ENCODE measurements at regions not wholly inside any gene's neighbourhood (a gene's known extent, or its start where the extent isn't known, plus 50 kb on each side); places are given as distances from the start of the nearest gene placed in this dataset.

GRCh38 chr2:42868096-42868495 is 75.7 kb upstream of the HAAO start:
- H3F3A ChIP-seq (replicated peaks; ENCODE audit: low read depth), result no peaks in the 10 kb centered on the region
- H3K36me3 ChIP-seq (ENCODE audit: insufficient read depth), result no peaks in the 10 kb centered on the region
- H3K4me3 ChIP-seq, result no peak overlapping the region
- H3K4me1 ChIP-seq (ENCODE audit: insufficient read depth), result no peaks in the 10 kb centered on the region
- DNase-seq (ENCODE audit: low spot score), result no peak
- Mint-ChIP-seq H3K36me3 (ENCODE audit: low read depth) (peaks cover 10% of the 10 kb centered on the region; the same call in 1 of the 3 replicates), H3K27me3 (ENCODE audit: insufficient read depth, low read depth, poor library complexity) (no peaks in the 10 kb centered on the region), H3K9me3 (peaks cover 13% of the 10 kb centered on the region; the same call in 2 of the 3 replicates), H3K4me1 (no peaks in the 10 kb centered on the region), H3K4me3 (no peak overlapping the region), H3K27ac (no peak overlapping the region)
- H3K9me2 ChIP-seq (ENCODE audit: insufficient read depth), result 0 out of 2 replicates have a peak, but pooled peaks cover 3% of the 10 kb centered on the region
- no peaks in the 10 kb centered on the region for H3K79me2 ChIP-seq (replicated peaks; ENCODE audit: insufficient read depth)
- no peak overlapping the region for H2AFZ ChIP-seq
- H4K20me1 ChIP-seq (replicated peaks; ENCODE audit: insufficient read depth), result no peaks in the 10 kb centered on the region
- ATAC-seq, result no peak
- no peak overlapping the region for H3K4me2 ChIP-seq
- no peak for TF ChIP-seq EZH2 (IDR thresholded peaks at IDR 0.05; ENCODE audit: low read depth, unreplicated experiment)
- TF ChIP-seq ZNF331 (CRISPR knock-in tag; IDR thresholded peaks at IDR 0.05; ENCODE audit: low read depth), result no peak
- TF ChIP-seq EZH2phosphoT487 (IDR thresholded peaks at IDR 0.05; ENCODE audit: unreplicated experiment), result no peak
- no peak for TF ChIP-seq STAT1 (IDR thresholded peaks at IDR 0.05; ENCODE audit: unreplicated experiment)
- no peak for TF ChIP-seq NANOG (IDR thresholded peaks at IDR 0.05; ENCODE audit: borderline replicate concordance)
- H3K27me3 ChIP-seq (ENCODE audit: insufficient read depth), result no peaks in the 10 kb centered on the region
- H3K27ac ChIP-seq (ENCODE audit: low read depth), result no peak overlapping the region

DNA sequence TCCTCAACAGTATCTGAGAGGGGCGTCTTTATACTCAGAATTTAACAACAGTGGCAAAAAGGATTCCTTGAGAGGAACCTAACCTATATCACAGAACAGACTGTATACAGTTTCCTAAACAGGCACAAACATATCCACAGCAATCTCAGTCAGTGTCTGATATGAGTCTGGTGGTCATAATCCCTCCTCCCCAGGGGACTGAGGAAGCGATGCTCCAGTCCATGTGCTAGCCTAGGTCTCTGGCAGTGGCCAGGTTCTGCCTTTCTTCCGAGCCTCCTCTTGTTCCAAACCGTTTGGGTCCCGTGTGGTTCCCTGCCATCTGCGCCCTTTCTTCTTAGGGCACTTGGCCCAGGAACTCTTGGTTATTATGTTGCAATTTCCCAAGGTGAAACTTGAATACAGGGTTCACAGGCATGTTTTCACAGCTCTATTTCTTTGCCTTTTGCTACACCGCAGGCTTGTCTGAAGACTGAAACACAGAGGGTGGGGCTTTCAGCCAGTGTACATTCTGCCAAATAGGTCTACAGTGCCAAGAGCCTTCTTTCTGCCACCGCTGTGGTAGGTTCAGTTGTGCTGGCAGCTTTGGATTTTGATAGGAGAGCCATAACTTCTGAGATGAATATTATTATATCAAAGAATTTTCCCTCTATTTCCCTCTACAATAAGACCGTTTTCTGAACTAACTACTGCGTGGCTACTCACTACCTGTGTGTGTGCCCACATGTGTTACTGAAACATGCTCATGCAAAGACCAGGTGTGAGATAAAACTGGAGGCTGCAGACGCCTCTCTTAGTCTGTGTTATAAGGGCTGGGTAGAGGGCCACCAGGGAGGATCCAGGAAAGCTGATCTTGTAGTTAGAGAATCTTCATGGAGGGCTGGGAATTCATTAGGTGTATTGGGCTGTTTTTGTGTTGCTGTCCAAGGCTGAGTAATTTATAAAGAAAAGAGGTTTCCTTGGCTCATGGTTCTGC is 75.0 kb upstream of the HAAO start:
- DNase-seq (ENCODE audit: low spot score), result no peak
- no peak overlapping the region for H2AFZ ChIP-seq
- TF ChIP-seq ZNF331 (CRISPR knock-in tag; IDR thresholded peaks at IDR 0.05; ENCODE audit: low read depth) (no peak), ETS1 (IDR thresholded peaks at IDR 0.05) (no peak), POLR2AphosphoS5 (IDR thresholded peaks at IDR 0.05; ENCODE audit: low read depth) (no peak), CTCF (conservative IDR thresholded peaks at IDR 0.05; ENCODE audit: low read depth in 2 of 2) (no peak), STAT1 (IDR thresholded peaks at IDR 0.05; ENCODE audit: unreplicated experiment) (no peak), ZNF114 (CRISPR knock-in tag; IDR thresholded peaks at IDR 0.05) (no peak), EZH2phosphoT487 (IDR thresholded peaks at IDR 0.05; ENCODE audit: unreplicated experiment) (no peak), NANOG (IDR thresholded peaks at IDR 0.05; ENCODE audit: borderline replicate concordance) (no peak), REST (IDR thresholded peaks at IDR 0.05; ENCODE audit: unreplicated experiment) (no peak), JUNB (IDR thresholded peaks at IDR 0.05; ENCODE audit: unreplicated experiment) (no peak), EZH2 (IDR thresholded peaks at IDR 0.05; ENCODE audit: low read depth, unreplicated experiment) (no peak)

More for the DNA sequence above, 75.0 kb upstream of the HAAO start:
- no peak overlapping the region for H3K4me3 ChIP-seq
- no peaks in the 10 kb centered on the region for H3K4me1 Mint-ChIP-seq
- no peaks in the 10 kb centered on the region for H3K36me3 ChIP-seq (ENCODE audit: insufficient read depth)
- H3K79me2 ChIP-seq (replicated peaks; ENCODE audit: insufficient read depth), result no peaks in the 10 kb centered on the region
- H3K4me3 Mint-ChIP-seq, result no peak overlapping the region
- no peak overlapping the region for H3K4me2 ChIP-seq
- H3K27me3 ChIP-seq (ENCODE audit: insufficient read depth), result no peaks in the 10 kb centered on the region
- H3K9me3 Mint-ChIP-seq, result peaks cover 13% of the 10 kb centered on the region; the same call in 2 of the 3 replicates
- H3K27ac ChIP-seq (ENCODE audit: low read depth), result no peak overlapping the region
- no peaks in the 10 kb centered on the region for H4K20me1 ChIP-seq (replicated peaks; ENCODE audit: insufficient read depth)
- H3K36me3 Mint-ChIP-seq (ENCODE audit: low read depth), result peaks cover 10% of the 10 kb centered on the region; the same call in 1 of the 3 replicates
- H3K27me3 Mint-ChIP-seq (ENCODE audit: insufficient read depth, low read depth, poor library complexity), result no peaks in the 10 kb centered on the region
- no peaks in the 10 kb centered on the region for H3F3A ChIP-seq (replicated peaks; ENCODE audit: low read depth)
- 0 out of 2 replicates have a peak, but pooled peaks cover 3% of the 10 kb centered on the region for H3K9me2 ChIP-seq (ENCODE audit: insufficient read depth)
- H3K4me1 ChIP-seq (ENCODE audit: insufficient read depth), result no peaks in the 10 kb centered on the region
- no peak for ATAC-seq
- H3K27ac Mint-ChIP-seq, result no peak overlapping the region

Measured in GM23338 (cell line).